ENCODE measurements at regions not wholly inside any gene's neighbourhood (a gene's known extent, or its start where the extent isn't known, plus 50 kb on each side); places are given as distances from the start of the nearest gene placed in this dataset.

DNA sequence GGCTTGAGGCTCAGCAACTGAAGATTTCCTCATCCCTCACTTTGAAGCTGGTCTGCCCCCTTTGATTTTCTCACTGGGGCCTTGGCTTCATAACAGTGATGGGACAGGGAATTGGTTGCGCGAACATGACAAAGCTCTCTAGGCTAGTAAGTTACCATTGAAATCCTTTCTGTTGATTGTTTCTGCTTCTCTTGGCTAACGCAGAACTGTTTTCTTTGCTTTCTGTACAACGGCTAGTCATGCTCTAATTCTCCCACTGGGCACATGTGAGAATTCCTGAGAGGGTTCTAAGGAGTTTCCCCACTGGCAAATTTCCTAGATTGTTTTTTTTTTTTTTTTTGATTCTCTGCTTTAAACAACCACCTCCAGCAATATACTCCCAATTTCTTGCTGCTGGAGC lies 738.6 kb downstream of the PCDH7 start:
- TF ChIP-seq, protein P1, sequence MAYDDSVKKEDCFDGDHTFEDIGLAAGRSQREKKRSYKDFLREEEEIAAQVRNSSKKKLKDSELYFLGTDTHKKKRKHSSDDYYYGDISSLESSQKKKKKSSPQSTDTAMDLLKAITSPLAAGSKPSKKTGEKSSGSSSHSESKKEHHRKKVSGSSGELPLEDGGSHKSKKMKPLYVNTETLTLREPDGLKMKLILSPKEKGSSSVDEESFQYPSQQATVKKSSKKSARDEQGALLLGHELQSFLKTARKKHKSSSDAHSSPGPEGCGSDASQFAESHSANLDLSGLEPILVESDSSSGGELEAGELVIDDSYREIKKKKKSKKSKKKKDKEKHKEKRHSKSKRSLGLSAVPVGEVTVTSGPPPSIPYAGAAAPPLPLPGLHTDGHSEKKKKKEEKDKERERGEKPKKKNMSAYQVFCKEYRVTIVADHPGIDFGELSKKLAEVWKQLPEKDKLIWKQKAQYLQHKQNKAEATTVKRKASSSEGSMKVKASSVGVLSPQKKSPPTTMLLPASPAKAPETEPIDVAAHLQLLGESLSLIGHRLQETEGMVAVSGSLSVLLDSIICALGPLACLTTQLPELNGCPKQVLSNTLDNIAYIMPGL (CRISPR knock-in tag; IDR thresholded peaks at IDR 0.05; ENCODE audit: borderline replicate concordance): no peak
- no peak for TF ChIP-seq FOSL2 (IDR thresholded peaks at IDR 0.05)
- no peak for TF ChIP-seq FOSL2 (CRISPR knock-in tag; IDR thresholded peaks at IDR 0.05)
- no peak for TF ChIP-seq NPAS2 (CRISPR knock-in tag; IDR thresholded peaks at IDR 0.05; ENCODE audit: borderline replicate concordance)
- no peak for TF ChIP-seq RCOR1 (IDR thresholded peaks at IDR 0.05; ENCODE audit: low read depth, low read length)
- TF ChIP-seq NR3C1 (IDR thresholded peaks at IDR 0.05): no peak
- no peak for TF ChIP-seq MYC (IDR thresholded peaks at IDR 0.05; ENCODE audit: borderline replicate concordance, low read length)
- TF ChIP-seq JUN (IDR thresholded peaks at IDR 0.05): no peak
- no peak for TF ChIP-seq ZFP36 (IDR thresholded peaks at IDR 0.05; ENCODE audit: borderline replicate concordance, partially characterized antibody)
- TF ChIP-seq POLR2AphosphoS2 (conservative IDR thresholded peaks at IDR 0.05; ENCODE audit: low read length): no peak
- TF ChIP-seq BHLHE40 (IDR thresholded peaks at IDR 0.05; ENCODE audit: low read depth, low read length): no peak
- no peak for TF ChIP-seq RARB (CRISPR knock-in tag; IDR thresholded peaks at IDR 0.05)
- no peak for TF ChIP-seq CEBPB (IDR thresholded peaks at IDR 0.05)
- no peak for TF ChIP-seq CBX8 (IDR thresholded peaks at IDR 0.05)
- TF ChIP-seq HES2 (IDR thresholded peaks at IDR 0.05): no peak
- no peak for TF ChIP-seq EHF (CRISPR knock-in tag; IDR thresholded peaks at IDR 0.05)
- TF ChIP-seq RNF2 (IDR thresholded peaks at IDR 0.05; ENCODE audit: borderline replicate concordance, low read depth): no peak
- no peak for FAIRE-seq
- ChIA-PET CTCF (interaction anchor here (1.2 kb wide), 1 partner anchor 15 kb away, joined by 3 read pairs; no protein-coding TSS in a partner anchor), POLR2A (no interaction called here)
- no peak for DNase-seq (ENCODE audit: low read depth in 1 of 2, low spot score in 1 of 2)
- ATAC-seq: no peak
- no peak overlapping the region for H3K4me2 ChIP-seq
- no peaks in the 10 kb centered on the region for H3K4me1 ChIP-seq
- WGBS (ENCODE audit: missing lambda C conversion rate): 67% methylated on average over 4 of the region's 4 CpGs
- H3K27ac ChIP-seq: no peak overlapping the region
- H3K4me3 ChIP-seq: no peak overlapping the region
- H3K9me3 ChIP-seq: no peaks in the 10 kb centered on the region

- H3K4me3 ChIP-seq: no peak overlapping the region
These were observed 741.3 kb downstream of the PCDH7 start for GRCh38 chr4:31461421-31461820.

More at GRCh38 chr4:31461421-31461820, 741.3 kb downstream of the PCDH7 start:
- Histone ChIP-seq H3K9me3 (no peaks in the 10 kb centered on the region), H3K4me2 (no peak overlapping the region), H3K4me1 (no peaks in the 10 kb centered on the region), H3K27ac (no peak overlapping the region)
- CTCF ChIA-PET: no interaction called here
- POLR2A ChIA-PET: no interaction called here
- no peak for TF ChIP-seq RFX5 (IDR thresholded peaks at IDR 0.05)
- no peak for TF ChIP-seq HDAC2 (IDR thresholded peaks at IDR 0.05)
- TF ChIP-seq TP53 (CRISPR knock-in tag; IDR thresholded peaks at IDR 0.05): no peak
- TF ChIP-seq POLR2AphosphoS2 (conservative IDR thresholded peaks at IDR 0.05; ENCODE audit: low read length): no peak
- TF ChIP-seq FOSL2 (IDR thresholded peaks at IDR 0.05): no peak
- no peak for TF ChIP-seq FOSL2 (CRISPR knock-in tag; IDR thresholded peaks at IDR 0.05)
- no peak for TF ChIP-seq KDM1A (IDR thresholded peaks at IDR 0.05; ENCODE audit: low read depth)
- no peak for TF ChIP-seq RAD21 (conservative IDR thresholded peaks at IDR 0.05 in 1 of 2, IDR thresholded peaks at IDR 0.05 in 1 of 2)
- TF ChIP-seq EHF (CRISPR knock-in tag; IDR thresholded peaks at IDR 0.05): no peak
- TF ChIP-seq REST (IDR thresholded peaks at IDR 0.05): no peak
- TF ChIP-seq RCOR1 (IDR thresholded peaks at IDR 0.05; ENCODE audit: low read depth, low read length): no peak
- TF ChIP-seq, protein P2, sequence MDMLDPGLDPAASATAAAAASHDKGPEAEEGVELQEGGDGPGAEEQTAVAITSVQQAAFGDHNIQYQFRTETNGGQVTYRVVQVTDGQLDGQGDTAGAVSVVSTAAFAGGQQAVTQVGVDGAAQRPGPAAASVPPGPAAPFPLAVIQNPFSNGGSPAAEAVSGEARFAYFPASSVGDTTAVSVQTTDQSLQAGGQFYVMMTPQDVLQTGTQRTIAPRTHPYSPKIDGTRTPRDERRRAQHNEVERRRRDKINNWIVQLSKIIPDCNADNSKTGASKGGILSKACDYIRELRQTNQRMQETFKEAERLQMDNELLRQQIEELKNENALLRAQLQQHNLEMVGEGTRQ (IDR thresholded peaks at IDR 0.05): no peak
- no peak for TF ChIP-seq HES2 (IDR thresholded peaks at IDR 0.05)
- no peak for TF ChIP-seq TFCP2L1 (CRISPR knock-in tag; IDR thresholded peaks at IDR 0.05)
- TF ChIP-seq CBX8 (IDR thresholded peaks at IDR 0.05): no peak
- TF ChIP-seq RNF2 (IDR thresholded peaks at IDR 0.05; ENCODE audit: borderline replicate concordance, low read depth): no peak
- no peak for TF ChIP-seq BCL3 (IDR thresholded peaks at IDR 0.05)
- TF ChIP-seq GATA3 (IDR thresholded peaks at IDR 0.05; ENCODE audit: borderline replicate concordance): no peak
- TF ChIP-seq MAX (IDR thresholded peaks at IDR 0.05): no peak
- no peak for TF ChIP-seq POLR2A (IDR thresholded peaks at IDR 0.05; ENCODE audit: low read length)
- FAIRE-seq (no peak), DNase-seq (ENCODE audit: low read depth in 1 of 2, low spot score in 1 of 2) (peak in 1 of 2 experiments; percentile 12), ATAC-seq (no peak)
- WGBS (ENCODE audit: missing lambda C conversion rate): 27% methylated on average over 5 of the region's 5 CpGs
